K562 (cell line): ENCODE measurements at regions not wholly inside any gene's neighbourhood (a gene's known extent, or its start where the extent isn't known, plus 50 kb on each side); places are given as distances from the start of the nearest gene placed in this dataset.

Experiments
- ATAC-seq: fragments of 200-7000 bp; cut with Tn5 transposase; 3 replicates; pipeline ENCODE4 v1.9.1; 2020; ENCODE audit warnings: moderate library complexity
- BruUV-seq: library from RNA; stranded (reverse); fragments of 400-500 nt; replicated peaks from 2 replicates; lab custom pipeline; 2021; lab: Mats Ljungman, UMichigan
- CTCF ChIA-PET: fragments of 300-600 bp; formaldehyde crosslinking; extraction: SDS; loops from one replicate; lab custom pipeline; 2021; ENCODE audit warnings: low intra/inter-chr PET ratio; lab: Yijun Ruan, JAX
- POLR2A ChIA-PET: fragments of 300-600, 350-650 bp; sonication (Branson Sonifier 250); formaldehyde crosslinking; extraction: SDS; loops from one replicate; lab custom pipeline; 2021; ENCODE audit warnings: antibody characterized with exemption, inconsistent platforms; lab: Yijun Ruan, JAX
- DNase-seq, 4 experiments: peaks; one replicate each; pipeline versions ENCODE4 v3.0.0 to v3.0.0-alpha.2; 2011 to 2018; ENCODE audit warnings: low spot score in 3 of 4, mixed read lengths in 3 of 4; ENCODE audit errors: extremely low read depth in 1 of 4
- FAIRE-seq: peaks from 2 replicates; lab custom pipeline; 2011; peaks lifted over from hg19 to GRCh38; lab: Jason Lieb, UNC
- H2AFZ ChIP-seq: 2 replicates; pipeline ENCODE4 v1.6.0; 2011; ENCODE audit warnings: low read depth, low read length, control low read depth, inconsistent platforms
- H3K27ac ChIP-seq: fragments of 200-600 bp; 3 replicates; pipeline ENCODE4 v1.8.0; 2011; ENCODE audit warnings: low read depth, mild to moderate bottlenecking, control low read depth, inconsistent platforms, low read length, moderate library complexity, mixed read lengths; ENCODE audit errors: extremely low read depth
- H3K27me3 ChIP-seq, 2 experiments: fragments of 300-600 bp in 1 of 2; 2 replicates in 1 of 2; 3 replicates in 1 of 2; pipeline versions ENCODE4 v1.6.0 to v1.8.0; 2011; ENCODE audit warnings: inconsistent platforms in 2 of 2, low read length in 2 of 2, mild to moderate bottlenecking in 1 of 2, mixed read lengths in 1 of 2, moderate library complexity in 1 of 2; ENCODE audit not compliant: control insufficient read depth in 2 of 2, insufficient read depth in 2 of 2
- H3K36me3 ChIP-seq: fragments of 300-600 bp; 3 replicates; pipeline ENCODE4 v1.8.0; 2011; ENCODE audit warnings: mild to moderate bottlenecking, low read length, inconsistent platforms; ENCODE audit not compliant: control insufficient read depth, insufficient read depth
- H3K4me1 ChIP-seq, 2 experiments: fragments of 200-600 bp in 1 of 2; replicated peaks in 1 of 2; 2 replicates in 1 of 2; 3 replicates in 1 of 2; pipeline versions ENCODE4 v1.5.1 to v1.8.0; 2011; ENCODE audit warnings: inconsistent platforms in 2 of 2, low read length in 2 of 2, mild to moderate bottlenecking in 1 of 2, mixed read lengths in 1 of 2, moderate library complexity in 1 of 2; ENCODE audit not compliant: control insufficient read depth in 2 of 2, insufficient read depth in 2 of 2
- H3K4me2 ChIP-seq: 2 replicates; pipeline ENCODE4 v1.6.1; 2011; ENCODE audit warnings: low read length, control low read depth, inconsistent platforms, mixed read lengths; ENCODE audit not compliant: insufficient read depth
- H3K4me3 ChIP-seq: fragments of 200-600 bp; sonication (generic), shearing (Covaris generic); 2 replicates; pipeline ENCODE4 v1.5.1; 2016; ENCODE audit warnings: control low read depth, inconsistent platforms
- H3K79me2 ChIP-seq: fragments of 200-600 bp; 3 replicates; pipeline ENCODE4 v1.8.0; 2011; ENCODE audit warnings: low read length, inconsistent platforms; ENCODE audit not compliant: control insufficient read depth, insufficient read depth
- H3K9ac ChIP-seq, 2 experiments: 2 replicates each; pipeline versions ENCODE4 v1.6.0 to v1.6.1; 2011; ENCODE audit warnings: low read depth in 2 of 2, low read length in 2 of 2, control low read depth in 1 of 2, inconsistent platforms in 1 of 2, mild to moderate bottlenecking in 1 of 2, mixed read lengths in 1 of 2; ENCODE audit not compliant: insufficient read depth in 1 of 2
- H3K9me1 ChIP-seq: one replicate; pipeline ENCODE4 v1.6.0; 2011; ENCODE audit warnings: inconsistent platforms, mild to moderate bottlenecking, low read length, moderate library complexity; ENCODE audit not compliant: control insufficient read depth, insufficient read depth
- H3K9me3 ChIP-seq: replicated peaks from 2 replicates; pipeline ENCODE4 v1.5.1; 2011; ENCODE audit warnings: low read depth, low read length, inconsistent platforms; ENCODE audit not compliant: control insufficient read depth, insufficient read depth
- H4K20me1 ChIP-seq: replicated peaks from 2 replicates; pipeline ENCODE4 v1.6.1; 2011; ENCODE audit warnings: low read length, inconsistent platforms, mixed read lengths; ENCODE audit not compliant: control insufficient read depth, insufficient read depth
- ATF3 ChIP-seq, 2 experiments: fragments of 450-650 bp in 1 of 2; sonication (generic) in 1 of 2; formaldehyde crosslinking in 1 of 2; IDR thresholded peaks in 1 of 2; conservative IDR thresholded peaks in 1 of 2; 2 replicates each; pipeline versions ENCODE4 v1.6.1 to v1.8.1; 2016 to 2023; ENCODE audit warnings: mild to moderate bottlenecking in 2 of 2, moderate library complexity in 2 of 2, inconsistent platforms in 1 of 2, missing genetic modification reagents in 1 of 2
- CBFA2T2 ChIP-seq: fragments of 450-650 bp; conservative IDR thresholded peaks from 2 replicates; pipeline ENCODE4 v1.6.1; 2017; ENCODE audit warnings: mild to moderate bottlenecking
- CREB1 ChIP-seq, 2 experiments: sonication (generic) in 1 of 2; formaldehyde crosslinking in 1 of 2; IDR thresholded peaks; 2 replicates each; pipeline versions ENCODE4 v1.6.1 to v1.8.0; 2012 to 2022; ENCODE audit warnings: inconsistent platforms in 1 of 2, mild to moderate bottlenecking in 1 of 2, missing genetic modification reagents in 1 of 2, moderate library complexity in 1 of 2
- ESRRB ChIP-seq: fragments of 250-450 bp; sonication (Bioruptor Pico); IDR thresholded peaks from 2 replicates; pipeline ENCODE4 v1.5.0; 2020; ENCODE audit warnings: mild to moderate bottlenecking, moderate library complexity, borderline replicate concordance
- FOSL1 ChIP-seq: fragments of 200-800 bp; sonication (Bioruptor generic); conservative IDR thresholded peaks from 2 replicates; pipeline ENCODE4 v1.6.1; 2016; ENCODE audit warnings: missing genetic modification characterization, missing compliant biosample characterization
- FOXA1 ChIP-seq: fragments of 450-650 bp; IDR thresholded peaks from 2 replicates; pipeline ENCODE4 v1.6.1; 2016; ENCODE audit warnings: mild to moderate bottlenecking, borderline replicate concordance
- IRF2 ChIP-seq: sonication (generic); formaldehyde crosslinking; IDR thresholded peaks from 2 replicates; pipeline ENCODE4 v1.8.1; 2022; ENCODE audit warnings: mild to moderate bottlenecking, missing genetic modification reagents
- JUNB ChIP-seq: fragments of 450-650 bp; formaldehyde crosslinking; conservative IDR thresholded peaks from 2 replicates; pipeline ENCODE4 v1.4.0; 2020; ENCODE audit warnings: mild to moderate bottlenecking
- POLR2A ChIP-seq: fragments of 450-650 bp; conservative IDR thresholded peaks from 2 replicates; pipeline ENCODE4 v1.6.1; 2016
- PPARD ChIP-seq: fragments of 250-450 bp; sonication (Bioruptor Pico); IDR thresholded peaks from 2 replicates; pipeline ENCODE4 v1.8.0; 2022; ENCODE audit warnings: inconsistent platforms, mild to moderate bottlenecking, moderate library complexity
- PRPF4 ChIP-seq: fragments of 200-400 bp; formaldehyde crosslinking; IDR thresholded peaks from one replicate; pipeline ENCODE4 v1.6.1; 2017; ENCODE audit warnings: low read length, low read depth, mild to moderate bottlenecking; ENCODE audit not compliant: insufficient read depth, poor library complexity, severe bottlenecking
- SIN3A ChIP-seq, 2 experiments: fragments of 150-350 bp in 1 of 2; IDR thresholded peaks; 2 replicates each; pipeline ENCODE4 v1.6.1; 2011 to 2016; ENCODE audit warnings: borderline replicate concordance in 2 of 2, low read depth in 2 of 2, low read length in 2 of 2, mild to moderate bottlenecking in 2 of 2, moderate library complexity in 2 of 2; ENCODE audit not compliant: control insufficient read depth in 1 of 2
- TRIM24 ChIP-seq, 2 experiments: fragments of 450-650 bp; IDR thresholded peaks; 2 replicates each; pipeline ENCODE4 v1.6.1; 2016
- ZBTB43 ChIP-seq: sonication (generic); formaldehyde crosslinking; IDR thresholded peaks from 2 replicates; pipeline ENCODE4 v1.8.0; 2023; ENCODE audit warnings: mild to moderate bottlenecking, missing genetic modification reagents
- ZEB2 ChIP-seq: fragments of 450-650 bp; IDR thresholded peaks from 2 replicates; pipeline ENCODE4 v1.6.1; 2016
- ZNF140 ChIP-seq: fragments of 250-450 bp; sonication (Bioruptor Pico); IDR thresholded peaks from 2 replicates; pipeline ENCODE4 v1.8.0; 2021; ENCODE audit warnings: moderate library complexity, mild to moderate bottlenecking, inconsistent platforms
- ZNF239 ChIP-seq: fragments of 250-450 bp; sonication (Bioruptor Pico); IDR thresholded peaks from 2 replicates; pipeline ENCODE4 v1.4.0; 2020; ENCODE audit warnings: mild to moderate bottlenecking
- ZNF551 ChIP-seq: fragments of 250-450 bp; sonication (Bioruptor Pico); IDR thresholded peaks from 2 replicates; pipeline ENCODE4 v1.5.0; 2021; ENCODE audit warnings: mild to moderate bottlenecking, moderate library complexity
- WGBS: fragments of 100-300 bp; shearing (Covaris generic); methylation state at CpG from one replicate; pipeline ENCODE4 v1.1.6; 2016; ENCODE audit warnings: low coverage, mixed read lengths; ENCODE audit not compliant: insufficient coverage; ENCODE audit errors: missing lambda C conversion rate; 5-methylcytosine and 5-hydroxymethylcytosine counted together
- in situ Hi-C: fragments of 300-500 bp; cut with MboI; formaldehyde crosslinking; loops from 4 replicates; pipeline ENCODE4 v1.15.0; 2018; ENCODE audit warnings: inconsistent platforms, mixed read lengths
- intact Hi-C: fragments of 100-400 bp; cut with micrococcal nuclease; formaldehyde crosslinking; loops from 2 replicates; pipeline ENCODE4 v1.14.2; 2022
- TF ChIP-seq, protein P1 (sequence below), 2 experiments: IDR thresholded peaks in 1 of 2; conservative IDR thresholded peaks in 1 of 2; 2 replicates each; pipeline ENCODE4 v1.6.1; 2016; ENCODE audit warnings: low read depth in 2 of 2, mild to moderate bottlenecking in 1 of 2, missing compliant biosample characterization in 1 of 2, missing genetic modification characterization in 1 of 2, moderate library complexity in 1 of 2

- H3K4me3 ChIP-seq = no peak overlapping the region
- H3K4me2 ChIP-seq = no peak overlapping the region
- no peaks in the 10 kb centered on the region for H3K9me1 ChIP-seq
- no peaks in the 10 kb centered on the region for H3K4me1 ChIP-seq
- H3K9me3 ChIP-seq = no peaks in the 10 kb centered on the region
- no TSS peak for BruUV-seq
- no peaks in the 10 kb centered on the region for H3K27me3 ChIP-seq
- no peaks in the 10 kb centered on the region for H3K79me2 ChIP-seq
- FAIRE-seq = no peak
- H2AFZ ChIP-seq = no peak overlapping the region
- ChIA-PET CTCF (no interaction called here), POLR2A (no interaction called here)
- no peak for DNase-seq
- H3K27ac ChIP-seq = no peak overlapping the region
- WGBS = 0% methylated on average over 2 of the region's 3 CpGs
- intact Hi-C loops (no loop called here), in situ Hi-C loops (no loop called here)
- ATAC-seq = peak; percentile 56; the same call in 2 of the 3 replicates
- no peak overlapping the region for H3K9ac ChIP-seq
- H4K20me1 ChIP-seq = no peaks in the 10 kb centered on the region
- no peaks in the 10 kb centered on the region for H3K36me3 ChIP-seq
- TF ChIP-seq ZNF551 = no peak
- peak in 1 of 2 experiments; percentile 60; a peak in 1 of 4 replicates for TF ChIP-seq TRIM24 (IDR thresholded peaks at IDR 0.05)
- TF ChIP-seq PRPF4 = no peak
- no peak for TF ChIP-seq ZBTB43 (CRISPR knock-in tag)
- no peak for TF ChIP-seq ZNF140
- TF ChIP-seq PPARD (CRISPR knock-in tag) = no peak
- TF ChIP-seq, protein P1, sequence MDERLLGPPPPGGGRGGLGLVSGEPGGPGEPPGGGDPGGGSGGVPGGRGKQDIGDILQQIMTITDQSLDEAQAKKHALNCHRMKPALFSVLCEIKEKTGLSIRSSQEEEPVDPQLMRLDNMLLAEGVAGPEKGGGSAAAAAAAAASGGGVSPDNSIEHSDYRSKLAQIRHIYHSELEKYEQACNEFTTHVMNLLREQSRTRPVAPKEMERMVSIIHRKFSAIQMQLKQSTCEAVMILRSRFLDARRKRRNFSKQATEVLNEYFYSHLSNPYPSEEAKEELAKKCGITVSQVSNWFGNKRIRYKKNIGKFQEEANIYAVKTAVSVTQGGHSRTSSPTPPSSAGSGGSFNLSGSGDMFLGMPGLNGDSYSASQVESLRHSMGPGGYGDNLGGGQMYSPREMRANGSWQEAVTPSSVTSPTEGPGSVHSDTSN (CRISPR knock-in tag; IDR thresholded peaks at IDR 0.05; ENCODE audit: low read depth) = peak; percentile 30; the same call in 1 of the 2 replicates
- TF ChIP-seq, protein P1 (tag; conservative IDR thresholded peaks at IDR 0.05; ENCODE audit: low read depth) = peak; percentile 76
- TF ChIP-seq IRF2 (CRISPR knock-in tag) = no peak
- TF ChIP-seq FOXA1 = no peak
- no peak for TF ChIP-seq POLR2A
- TF ChIP-seq JUNB (CRISPR knock-in tag) = no peak
- no peak for TF ChIP-seq CBFA2T2
- TF ChIP-seq ZNF239 (CRISPR knock-in tag) = no peak
- peak; percentile 81 for TF ChIP-seq ATF3 (IDR thresholded peaks at IDR 0.05)
- TF ChIP-seq ATF3 (CRISPR knock-in tag; conservative IDR thresholded peaks at IDR 0.05) = no peak
- TF ChIP-seq SIN3A (IDR thresholded peaks at IDR 0.05; ENCODE audit: borderline replicate concordance in 2 of 2, control insufficient read depth in 1 of 2, low read depth in 2 of 2, low read length in 2 of 2) = no peak
- no peak for TF ChIP-seq ZEB2
- TF ChIP-seq ESRRB = no peak
- TF ChIP-seq CREB1 (IDR thresholded peaks at IDR 0.05) = no peak
- TF ChIP-seq CREB1 (CRISPR knock-in tag; IDR thresholded peaks at IDR 0.05) = no peak
- TF ChIP-seq FOSL1 (tag) = peak; percentile 55
These were observed 113.5 kb downstream of the CAAP1 start for GRCh38 chr9:26779062-26779461.
